Mammary epithelial cell (primary cell): ENCODE measurements at regions not wholly inside any gene's neighbourhood (a gene's known extent, or its start where the extent isn't known, plus 50 kb on each side); places are given as distances from the start of the nearest gene placed in this dataset.

Experiments
- CTCF ChIP-seq, 2 donors: IDR thresholded peaks in 1 of 2; conservative IDR thresholded peaks in 1 of 2; 2 replicates each; pipeline ENCODE4 v1.5.1; 2011 to 2012; ENCODE audit warnings: inconsistent platforms in 2 of 2, low read length in 2 of 2, mild to moderate bottlenecking in 2 of 2, control low read depth in 1 of 2, low read depth in 1 of 2; ENCODE audit not compliant: insufficient read depth in 1 of 2; ENCODE audit errors: extremely low read depth in 1 of 2
- EZH2 ChIP-seq: IDR thresholded peaks from 2 replicates; pipeline ENCODE4 v1.6.1; 2012; ENCODE audit warnings: low read length, inconsistent platforms, borderline replicate concordance

GRCh38 chr3:118629821-118630220 is 404.8 kb downstream of the IGSF11 start:
- TF ChIP-seq CTCF (conservative IDR thresholded peaks at IDR 0.05 in 1 of 2, IDR thresholded peaks at IDR 0.05 in 1 of 2; ENCODE audit: extremely low read depth in 1 of 2, insufficient read depth in 1 of 2, low read depth in 1 of 2, low read length in 2 of 2) (no peak), EZH2 (no peak)
